ENCODE measurements at regions not wholly inside any gene's neighbourhood (a gene's known extent, or its start where the extent isn't known, plus 50 kb on each side); places are given as distances from the start of the nearest gene placed in this dataset.

GRCh38 chr5:67459253-67459652 lies 262.7 kb upstream of the CD180 start:
- Mint-ChIP-seq H3K27me3 (no peaks in the 10 kb centered on the region), H3K4me3 (no peak overlapping the region), H3K4me1 (no peaks in the 10 kb centered on the region), H3K27ac (no peak overlapping the region), H3K36me3 (ENCODE audit: low read depth) (no peaks in the 10 kb centered on the region), H3K9me3 (peaks cover 3% of the 10 kb centered on the region)
- intact Hi-C loops (cut with micrococcal nuclease) = no loop called here
- POLR2A ChIA-PET = no interaction called here
- TF ChIP-seq CTCF (IDR thresholded peaks at IDR 0.05) = no peak
- DNase-seq (no peak), ATAC-seq (ENCODE audit: low read depth) (no peak)
- CTCF ChIA-PET = no interaction called here

GRCh38 chr5:67455970-67456369 lies 259.4 kb upstream of the CD180 start:
- Mint-ChIP-seq H3K27ac (no peak overlapping the region), H3K4me3 (no peak overlapping the region), H3K36me3 (ENCODE audit: low read depth) (no peaks in the 10 kb centered on the region), H3K27me3 (peaks cover 4% of the 10 kb centered on the region), H3K9me3 (no peaks in the 10 kb centered on the region), H3K4me1 (no peaks in the 10 kb centered on the region)
- DNase-seq (no peak), ATAC-seq (ENCODE audit: low read depth) (no peak)
- intact Hi-C loops (cut with micrococcal nuclease) = no loop called here
- no peak for TF ChIP-seq CTCF (IDR thresholded peaks at IDR 0.05)
- CTCF ChIA-PET = no interaction called here
- POLR2A ChIA-PET = no interaction called here

GRCh38 chr5:67454957-67455561 lies 258.5 kb upstream of the CD180 start:
- no peak overlapping the region for H3K4me3 Mint-ChIP-seq
- no peaks in the 10 kb centered on the region for H3K9me3 Mint-ChIP-seq
- ATAC-seq (ENCODE audit: low read depth) = no peak
- ChIA-PET POLR2A (no interaction called here), CTCF (no interaction called here)
- intact Hi-C loops (cut with micrococcal nuclease) = no loop called here
- H3K36me3 Mint-ChIP-seq (ENCODE audit: low read depth) = no peaks in the 10 kb centered on the region
- no peaks in the 10 kb centered on the region for H3K4me1 Mint-ChIP-seq
- no peak for DNase-seq
- no peak for TF ChIP-seq CTCF (IDR thresholded peaks at IDR 0.05)
- H3K27me3 Mint-ChIP-seq = peaks cover 5% of the 10 kb centered on the region
- no peak overlapping the region for H3K27ac Mint-ChIP-seq

- intact Hi-C loops (cut with micrococcal nuclease) = no loop called here
- no peak overlapping the region for H3K4me3 Mint-ChIP-seq
- ChIA-PET CTCF (no interaction called here), POLR2A (no interaction called here)
- peaks cover 5% of the 10 kb centered on the region for H3K27me3 Mint-ChIP-seq
- ATAC-seq (ENCODE audit: low read depth) = no peak
- no peak overlapping the region for H3K27ac Mint-ChIP-seq
- H3K9me3 Mint-ChIP-seq = no peaks in the 10 kb centered on the region
- TF ChIP-seq CTCF (IDR thresholded peaks at IDR 0.05) = no peak
- no peak for DNase-seq
- no peaks in the 10 kb centered on the region for H3K4me1 Mint-ChIP-seq
- H3K36me3 Mint-ChIP-seq (ENCODE audit: low read depth) = no peaks in the 10 kb centered on the region
Observed at GRCh38 chr5:67453111-67453905, 256.7 kb upstream of the CD180 start.

GRCh38 chr5:67451640-67452279 lies 255.2 kb upstream of the CD180 start:
- peaks cover 5% of the 10 kb centered on the region for H3K27me3 Mint-ChIP-seq
- no peaks in the 10 kb centered on the region for H3K36me3 Mint-ChIP-seq (ENCODE audit: low read depth)
- no peak for ATAC-seq (ENCODE audit: low read depth)
- DNase-seq = no peak
- no peak overlapping the region for H3K4me3 Mint-ChIP-seq
- CTCF ChIA-PET = no interaction called here
- no peak overlapping the region for H3K27ac Mint-ChIP-seq
- intact Hi-C loops (cut with micrococcal nuclease) = no loop called here
- no peaks in the 10 kb centered on the region for H3K9me3 Mint-ChIP-seq
- no peaks in the 10 kb centered on the region for H3K4me1 Mint-ChIP-seq
- TF ChIP-seq CTCF (IDR thresholded peaks at IDR 0.05) = no peak
- POLR2A ChIA-PET = no interaction called here

All from activated B cell treated with CpG ODN at 0.5 μM for 24 hours (primary cell).